AG04449 (cell line): ENCODE measurements at regions not wholly inside any gene's neighbourhood (a gene's known extent, or its start where the extent isn't known, plus 50 kb on each side); places are given as distances from the start of the nearest gene placed in this dataset.

Experiments
- CTCF ChIA-PET: fragments of 350-600 bp; formaldehyde crosslinking; extraction: SDS; loops from one replicate; lab custom pipeline; 2021; ENCODE audit warnings: antibody characterized with exemption; lab: Yijun Ruan, JAX
- POLR2A ChIA-PET: fragments of 400-600, 350-600 bp; formaldehyde crosslinking; extraction: SDS; loops from one replicate; lab custom pipeline; 2020; ENCODE audit warnings: antibody characterized with exemption, inconsistent platforms; lab: Yijun Ruan, JAX
- DNase-seq: peaks from one replicate; pipeline ENCODE4 v3.0.0-alpha.2; 2010; ENCODE audit warnings: low read depth, low spot score
- H3K4me3 ChIP-seq: 2 replicates; pipeline ENCODE4 v1.5.1; 2011; ENCODE audit warnings: low read depth, mild to moderate bottlenecking, control low read depth, low read length
- CTCF ChIP-seq: IDR thresholded peaks from one replicate; pipeline ENCODE4 v1.5.1; 2011; ENCODE audit warnings: mild to moderate bottlenecking, moderate library complexity, low read length, control low read depth, inconsistent platforms; ENCODE audit not compliant: insufficient read depth; ENCODE audit errors: missing control alignments

GRCh38 chr6:170175644-170176135 lies 115.2 kb downstream of the DLL1 start:
- ChIA-PET CTCF (no interaction called here), POLR2A (no interaction called here)
- TF ChIP-seq CTCF, result no peak
- no peak for DNase-seq
- no peak overlapping the region for H3K4me3 ChIP-seq

GRCh38 chr6:170174771-170175643 lies 115.9 kb downstream of the DLL1 start:
- DNase-seq, result no peak
- no peak overlapping the region for H3K4me3 ChIP-seq
- CTCF ChIA-PET, result no interaction called here
- no peak for TF ChIP-seq CTCF
- POLR2A ChIA-PET, result no interaction called here

GRCh38 chr6:170174124-170174770 lies 116.6 kb downstream of the DLL1 start:
- no peak for TF ChIP-seq CTCF
- DNase-seq, result no peak
- ChIA-PET CTCF (no interaction called here), POLR2A (no interaction called here)
- no peak overlapping the region for H3K4me3 ChIP-seq

DNA sequence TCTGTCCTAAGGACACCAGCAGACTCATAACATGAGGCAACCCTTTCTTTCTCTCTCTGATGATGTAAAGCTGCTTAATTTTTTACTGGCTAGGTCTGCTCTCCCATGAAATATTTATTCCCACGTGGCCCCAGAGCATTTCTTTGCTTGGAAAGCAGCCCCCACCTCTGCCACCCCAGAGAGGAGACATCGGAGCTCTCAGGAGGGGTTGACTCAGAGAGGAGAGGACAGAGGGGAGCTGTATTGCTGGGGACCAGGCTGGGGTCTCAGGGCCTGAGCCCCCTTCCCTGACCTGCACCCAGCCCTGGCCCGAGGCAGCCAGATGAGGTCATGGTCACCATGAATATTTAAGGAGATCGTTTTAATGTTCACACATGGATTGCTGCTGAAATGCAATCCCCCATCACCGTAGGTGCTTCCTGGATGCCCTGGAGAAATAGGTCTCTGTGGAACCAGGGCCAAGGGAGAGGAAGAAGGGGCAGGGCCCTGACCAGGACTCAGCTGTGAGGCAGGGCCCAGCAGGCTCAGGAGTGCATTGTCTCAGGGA lies 117.5 kb downstream of the DLL1 start:
- DNase-seq, result no peak
- no peak for TF ChIP-seq CTCF
- ChIA-PET CTCF (no interaction called here), POLR2A (no interaction called here)
- no peak overlapping the region for H3K4me3 ChIP-seq

- H3K4me3 ChIP-seq, result no peak overlapping the region
- ChIA-PET CTCF (no interaction called here), POLR2A (no interaction called here)
- DNase-seq, result no peak
- TF ChIP-seq CTCF, result no peak
Observed at GRCh38 chr6:170172825-170173256, 118.0 kb downstream of the DLL1 start.

DNA sequence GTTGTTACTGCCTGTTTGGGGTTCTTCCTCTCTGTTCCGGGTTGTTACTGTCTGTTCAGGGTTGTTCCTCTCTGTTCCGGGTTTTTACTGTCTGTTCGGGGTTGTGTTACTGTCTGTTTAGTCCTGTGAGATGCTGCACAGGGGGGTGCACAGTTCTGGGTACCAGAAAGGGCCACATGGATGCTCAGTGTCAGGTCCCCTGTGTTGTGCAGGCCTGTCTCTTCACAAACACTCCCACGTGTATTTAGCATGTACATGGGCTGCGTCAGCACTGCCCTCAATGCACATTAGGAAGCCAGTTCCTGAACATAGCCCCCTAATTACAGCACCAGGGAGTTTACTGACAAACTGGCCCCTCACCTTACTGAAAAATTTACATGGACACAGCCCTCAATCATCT lies 118.5 kb downstream of the DLL1 start:
- POLR2A ChIA-PET, result no interaction called here
- CTCF ChIA-PET, result no interaction called here
- TF ChIP-seq CTCF, result no peak
- DNase-seq, result no peak
- no peak overlapping the region for H3K4me3 ChIP-seq
